NCI-H2081 (cell line): ENCODE measurements at regions not wholly inside any gene's neighbourhood (a gene's known extent, or its start where the extent isn't known, plus 50 kb on each side); places are given as distances from the start of the nearest gene placed in this dataset.

ENCODE experiments used
- DNase-seq, 2 experiments: peaks; one replicate each; lab custom pipeline; 2025; lab: John Stamatoyannopoulos, UW

- DNase-seq = no peak
These were observed 415.7 kb upstream of the ROBO2 start for GRCh38 chr3:76624164-76624563.

GRCh38 chr3:76627236-76627635, 412.7 kb upstream of the ROBO2 start:
- no peak for DNase-seq

GRCh38 chr3:76631251-76631650, 408.6 kb upstream of the ROBO2 start:
- DNase-seq = no peak

- DNase-seq = no peak
These were observed 401.9 kb upstream of the ROBO2 start for GRCh38 chr3:76638006-76638405.

GRCh38 chr3:76643623-76644304, 396.1 kb upstream of the ROBO2 start:
- DNase-seq = no peak

- DNase-seq = no peak
These were observed 395.6 kb upstream of the ROBO2 start for GRCh38 chr3:76644305-76644675.

- no peak for DNase-seq
These were observed 394.2 kb upstream of the ROBO2 start for GRCh38 chr3:76645724-76646123.

- no peak for DNase-seq
These were observed 392.9 kb upstream of the ROBO2 start for GRCh38 chr3:76646921-76647562.

GRCh38 chr3:76651784-76652183, 388.1 kb upstream of the ROBO2 start:
- DNase-seq = no peak

GRCh38 chr3:76652524-76652923, 387.4 kb upstream of the ROBO2 start:
- no peak for DNase-seq

GRCh38 chr3:76653640-76654251, 386.2 kb upstream of the ROBO2 start:
- DNase-seq = no peak

- DNase-seq = no peak
These were observed 383.3 kb upstream of the ROBO2 start for GRCh38 chr3:76656531-76657070.

- DNase-seq = no peak
These were observed 382.0 kb upstream of the ROBO2 start for GRCh38 chr3:76657909-76658308.

GRCh38 chr3:76661527-76662250, 378.2 kb upstream of the ROBO2 start:
- DNase-seq = no peak

GRCh38 chr3:76664816-76665215, 375.1 kb upstream of the ROBO2 start:
- no peak for DNase-seq

GRCh38 chr3:76668653-76669052, 371.2 kb upstream of the ROBO2 start:
- DNase-seq = no peak

- DNase-seq = no peak
These were observed 370.6 kb upstream of the ROBO2 start for GRCh38 chr3:76669322-76669721.

- DNase-seq = no peak
These were observed 366.7 kb upstream of the ROBO2 start for GRCh38 chr3:76673171-76673570.

- DNase-seq = no peak
These were observed 360.4 kb upstream of the ROBO2 start for GRCh38 chr3:76679541-76679940.

GRCh38 chr3:76683256-76683655, 356.6 kb upstream of the ROBO2 start:
- no peak for DNase-seq

GRCh38 chr3:76684946-76685345, 355.0 kb upstream of the ROBO2 start:
- DNase-seq = no peak

GRCh38 chr3:76685858-76686257, 354.0 kb upstream of the ROBO2 start:
- no peak for DNase-seq

- no peak for DNase-seq
These were observed 352.9 kb upstream of the ROBO2 start for GRCh38 chr3:76687019-76687418.
